ENCODE measurements at regions not wholly inside any gene's neighbourhood (a gene's known extent, or its start where the extent isn't known, plus 50 kb on each side); places are given as distances from the start of the nearest gene placed in this dataset.
A peak's percentile ranks its signal among the peaks of the same experiment; 100 is the strongest.

DNA sequence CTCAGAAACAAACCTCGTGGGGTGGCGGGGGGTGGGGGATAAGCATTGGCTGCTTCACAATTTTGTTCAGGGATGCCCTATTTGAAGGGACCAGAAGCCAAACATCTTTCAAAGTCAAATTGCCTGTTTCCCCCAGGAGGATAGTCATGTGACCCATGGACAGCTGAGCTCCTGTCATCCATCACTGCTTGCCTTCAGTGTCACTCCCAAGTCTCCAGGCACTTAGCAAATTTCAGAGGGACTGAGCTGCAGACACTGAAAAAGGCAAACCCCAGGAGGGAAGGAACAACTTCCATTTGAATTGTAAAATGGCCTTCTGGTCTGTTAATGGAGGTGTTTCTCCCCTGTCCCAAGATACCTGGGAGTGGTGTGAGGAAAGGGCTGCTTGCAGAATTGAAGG is 73.4 kb downstream of the FRMPD3 start:
- no peaks in the 10 kb centered on the region for H3K9me3 ChIP-seq (ENCODE audit: low read depth)
- H3K79me2 ChIP-seq (ENCODE audit: low read depth): no peaks in the 10 kb centered on the region
- no peak overlapping the region for H3K4me2 ChIP-seq
- Mint-ChIP-seq H3K27ac (no peak overlapping the region), H3K4me3 (no peak overlapping the region), H3K4me1 (peaks cover 21% of the 10 kb centered on the region), H3K9me3 (no peaks in the 10 kb centered on the region), H3K27me3 (ENCODE audit: insufficient read depth, low read depth) (peaks cover 5% of the 10 kb centered on the region), H3K36me3 (no peaks in the 10 kb centered on the region)
- no peaks in the 10 kb centered on the region for H3F3A ChIP-seq (ENCODE audit: low read depth)
- TF ChIP-seq, protein P1, sequence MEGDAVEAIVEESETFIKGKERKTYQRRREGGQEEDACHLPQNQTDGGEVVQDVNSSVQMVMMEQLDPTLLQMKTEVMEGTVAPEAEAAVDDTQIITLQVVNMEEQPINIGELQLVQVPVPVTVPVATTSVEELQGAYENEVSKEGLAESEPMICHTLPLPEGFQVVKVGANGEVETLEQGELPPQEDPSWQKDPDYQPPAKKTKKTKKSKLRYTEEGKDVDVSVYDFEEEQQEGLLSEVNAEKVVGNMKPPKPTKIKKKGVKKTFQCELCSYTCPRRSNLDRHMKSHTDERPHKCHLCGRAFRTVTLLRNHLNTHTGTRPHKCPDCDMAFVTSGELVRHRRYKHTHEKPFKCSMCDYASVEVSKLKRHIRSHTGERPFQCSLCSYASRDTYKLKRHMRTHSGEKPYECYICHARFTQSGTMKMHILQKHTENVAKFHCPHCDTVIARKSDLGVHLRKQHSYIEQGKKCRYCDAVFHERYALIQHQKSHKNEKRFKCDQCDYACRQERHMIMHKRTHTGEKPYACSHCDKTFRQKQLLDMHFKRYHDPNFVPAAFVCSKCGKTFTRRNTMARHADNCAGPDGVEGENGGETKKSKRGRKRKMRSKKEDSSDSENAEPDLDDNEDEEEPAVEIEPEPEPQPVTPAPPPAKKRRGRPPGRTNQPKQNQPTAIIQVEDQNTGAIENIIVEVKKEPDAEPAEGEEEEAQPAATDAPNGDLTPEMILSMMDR (IDR thresholded peaks at IDR 0.05): no peak
- TF ChIP-seq EZH2phosphoT487 (IDR thresholded peaks at IDR 0.05) (no peak), EZH2 (IDR thresholded peaks at IDR 0.05) (no peak)
- H3K4me3 ChIP-seq: no peak overlapping the region
- DNase-seq (ENCODE audit: low spot score): no peak
- H3K27ac ChIP-seq: no peak overlapping the region
- no peak overlapping the region for H3K9ac ChIP-seq
- H2AFZ ChIP-seq (replicated peaks): no peak overlapping the region
- H3K27me3 ChIP-seq: no peaks in the 10 kb centered on the region
- H3K4me1 ChIP-seq: no peaks in the 10 kb centered on the region
- H3K36me3 ChIP-seq: no peaks in the 10 kb centered on the region
- H4K20me1 ChIP-seq (ENCODE audit: low read depth): no peaks in the 10 kb centered on the region

DNA sequence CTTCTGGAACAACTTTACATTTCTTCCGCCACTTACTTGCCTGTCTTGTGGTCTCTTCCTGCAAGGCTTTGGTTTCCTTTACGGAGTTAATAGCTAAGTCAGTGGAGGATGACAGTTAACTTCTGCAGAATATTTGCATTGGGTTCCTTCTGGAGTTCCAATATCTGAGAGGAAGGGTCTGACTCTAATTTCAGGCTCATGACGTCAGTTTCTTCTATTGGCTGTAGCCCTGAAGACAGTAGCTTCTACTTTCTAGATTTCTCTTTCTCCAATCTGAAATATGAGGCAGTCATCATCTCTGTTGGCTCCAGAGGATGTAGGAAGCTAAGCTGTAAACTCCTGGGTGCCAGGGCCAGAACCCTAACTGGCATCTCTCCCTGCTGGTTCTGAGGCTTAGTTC is 76.7 kb downstream of the FRMPD3 start:
- no peaks in the 10 kb centered on the region for H3K4me1 ChIP-seq
- H3K27me3 Mint-ChIP-seq (ENCODE audit: insufficient read depth, low read depth): peaks cover 5% of the 10 kb centered on the region
- H2AFZ ChIP-seq (replicated peaks): no peak overlapping the region
- TF ChIP-seq, protein P1 (IDR thresholded peaks at IDR 0.05): no peak
- TF ChIP-seq EZH2 (IDR thresholded peaks at IDR 0.05) (no peak), EZH2phosphoT487 (IDR thresholded peaks at IDR 0.05) (no peak)
- H3K9me3 ChIP-seq (ENCODE audit: low read depth): no peaks in the 10 kb centered on the region
- H3K4me1 Mint-ChIP-seq: peaks cover 22% of the 10 kb centered on the region
- no peaks in the 10 kb centered on the region for H3K9me3 Mint-ChIP-seq
- no peak overlapping the region for H3K4me3 ChIP-seq
- no peaks in the 10 kb centered on the region for H3K36me3 ChIP-seq
- no peaks in the 10 kb centered on the region for H3F3A ChIP-seq (ENCODE audit: low read depth)
- peaks cover 2% of the 10 kb centered on the region for H3K36me3 Mint-ChIP-seq
- no peak overlapping the region for H3K9ac ChIP-seq
- H3K27ac Mint-ChIP-seq: no peak overlapping the region
- no peak overlapping the region for H3K4me2 ChIP-seq
- no peaks in the 10 kb centered on the region for H3K79me2 ChIP-seq (ENCODE audit: low read depth)
- no peak overlapping the region for H3K27ac ChIP-seq
- DNase-seq (ENCODE audit: low spot score): no peak
- no peaks in the 10 kb centered on the region for H3K27me3 ChIP-seq
- H4K20me1 ChIP-seq (ENCODE audit: low read depth): no peaks in the 10 kb centered on the region
- H3K4me3 Mint-ChIP-seq: no peak overlapping the region

DNA sequence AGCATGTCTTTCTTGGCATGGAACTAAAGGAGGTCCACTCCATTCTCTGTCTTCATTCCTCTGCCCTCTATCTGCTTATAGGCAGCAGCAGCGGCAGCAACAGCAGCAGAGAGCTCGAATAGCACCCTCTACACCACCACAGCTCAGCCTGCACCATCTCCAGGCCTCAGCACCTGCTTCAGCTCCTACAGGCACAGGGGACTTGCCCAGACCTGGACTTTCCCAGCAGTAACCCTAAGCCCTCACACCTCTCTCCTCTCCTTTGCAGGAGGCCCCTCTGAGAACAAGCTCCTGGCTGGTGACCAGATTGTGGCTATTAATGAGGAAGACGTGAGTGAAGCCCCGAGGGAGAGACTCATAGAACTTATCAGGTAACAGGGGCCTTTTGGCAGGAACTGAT is 80.7 kb downstream of the FRMPD3 start:
- H3K4me1 ChIP-seq: no peaks in the 10 kb centered on the region
- Mint-ChIP-seq H3K36me3 (peaks cover 2% of the 10 kb centered on the region), H3K4me3 (no peak overlapping the region), H3K4me1 (peaks cover 4% of the 10 kb centered on the region), H3K9me3 (no peaks in the 10 kb centered on the region), H3K27me3 (ENCODE audit: insufficient read depth, low read depth) (peaks cover 3% of the 10 kb centered on the region), H3K27ac (peak overlapping the region; percentile 48)
- TF ChIP-seq EZH2phosphoT487 (IDR thresholded peaks at IDR 0.05) (no peak), EZH2 (IDR thresholded peaks at IDR 0.05) (no peak)
- TF ChIP-seq, protein P1 (IDR thresholded peaks at IDR 0.05): no peak
- no peaks in the 10 kb centered on the region for H3K79me2 ChIP-seq (ENCODE audit: low read depth)
- no peaks in the 10 kb centered on the region for H3F3A ChIP-seq (ENCODE audit: low read depth)
- H3K27ac ChIP-seq: no peak overlapping the region
- no peak overlapping the region for H3K4me3 ChIP-seq
- H4K20me1 ChIP-seq (ENCODE audit: low read depth): no peaks in the 10 kb centered on the region
- H3K36me3 ChIP-seq: no peaks in the 10 kb centered on the region
- no peak overlapping the region for H2AFZ ChIP-seq (replicated peaks)
- H3K27me3 ChIP-seq: no peaks in the 10 kb centered on the region
- no peak for DNase-seq (ENCODE audit: low spot score)
- no peak overlapping the region for H3K4me2 ChIP-seq
- H3K9ac ChIP-seq: no peak overlapping the region
- H3K9me3 ChIP-seq (ENCODE audit: low read depth): no peaks in the 10 kb centered on the region
